Osteocyte (in vitro differentiated cells): ENCODE measurements at regions not wholly inside any gene's neighbourhood (a gene's known extent, or its start where the extent isn't known, plus 50 kb on each side); places are given as distances from the start of the nearest gene placed in this dataset.

Experiments
- DNase-seq: peaks from one replicate; pipeline ENCODE4 v3.0.0; 2021; ENCODE audit warnings: mixed read lengths; ENCODE audit not compliant: unreplicated experiment; ENCODE audit errors: extremely low spot score
- H3K27ac Mint-ChIP-seq: one replicate; pipeline ENCODE4 v1.8.0; 2021; ENCODE audit warnings: mild to moderate bottlenecking, mixed read lengths; ENCODE audit not compliant: unreplicated experiment
- H3K27me3 Mint-ChIP-seq: one replicate; pipeline ENCODE4 v1.8.0; 2021; ENCODE audit warnings: mixed read lengths; ENCODE audit not compliant: unreplicated experiment
- H3K36me3 Mint-ChIP-seq: one replicate; pipeline ENCODE4 v1.8.0; 2021; ENCODE audit warnings: mixed read lengths; ENCODE audit not compliant: unreplicated experiment
- H3K4me1 Mint-ChIP-seq: one replicate; pipeline ENCODE4 v1.8.0; 2021; ENCODE audit warnings: mixed read lengths; ENCODE audit not compliant: unreplicated experiment
- H3K4me3 Mint-ChIP-seq: one replicate; pipeline ENCODE4 v1.8.0; 2021; ENCODE audit warnings: mild to moderate bottlenecking, moderate library complexity, mixed read lengths; ENCODE audit not compliant: unreplicated experiment
- H3K9me3 Mint-ChIP-seq: one replicate; pipeline ENCODE4 v1.8.0; 2021; ENCODE audit warnings: mixed read lengths; ENCODE audit not compliant: unreplicated experiment
- TF ChIP-seq, protein P1 (sequence below): fragments of 200-600 bp; sonication (generic); IDR thresholded peaks from 2 replicates; pipeline ENCODE4 v1.5.0; 2021; ENCODE audit warnings: antibody characterized with exemption, mild to moderate bottlenecking, moderate library complexity

DNA sequence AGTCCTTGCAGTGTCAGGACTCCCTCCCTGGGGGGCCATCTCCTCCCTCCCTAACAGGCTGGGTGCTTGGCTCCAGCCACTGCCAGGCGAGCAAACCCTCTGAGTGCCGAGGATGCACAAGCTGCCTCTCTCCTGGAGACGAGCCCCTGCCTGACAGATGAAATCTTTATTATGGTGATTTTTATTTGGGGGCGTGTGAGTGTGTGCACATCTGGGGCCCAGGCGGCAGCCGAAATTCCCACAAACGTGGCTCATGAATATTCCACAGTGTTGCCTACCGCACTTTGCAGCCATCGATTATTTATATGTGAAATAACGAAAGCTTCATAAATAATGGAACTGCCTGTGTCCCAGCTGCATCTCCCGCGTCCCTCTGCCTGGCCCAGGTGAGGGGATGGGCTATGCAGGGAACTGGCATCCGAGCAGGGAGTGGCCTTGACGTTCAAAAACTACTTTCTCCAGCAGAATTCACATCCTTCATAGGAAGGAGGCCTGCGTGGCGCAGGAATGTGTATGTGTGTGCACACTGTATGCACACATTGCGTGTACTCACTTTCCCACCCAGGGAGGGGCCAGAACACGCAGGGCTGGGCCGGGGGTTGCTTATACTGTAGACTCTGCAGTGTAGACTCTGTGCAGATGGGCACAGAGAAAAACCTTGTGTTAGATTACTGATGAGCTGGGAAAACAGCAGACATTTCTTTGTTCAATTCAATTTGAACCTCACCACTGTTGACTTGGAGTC, 73.1 kb downstream of the UBIAD1 start:
- H3K9me3 Mint-ChIP-seq, result no peaks in the 10 kb centered on the region
- H3K27ac Mint-ChIP-seq, result no peak overlapping the region
- H3K4me3 Mint-ChIP-seq, result no peak overlapping the region
- DNase-seq, result no peak
- H3K36me3 Mint-ChIP-seq, result no peaks in the 10 kb centered on the region
- TF ChIP-seq, protein P1, sequence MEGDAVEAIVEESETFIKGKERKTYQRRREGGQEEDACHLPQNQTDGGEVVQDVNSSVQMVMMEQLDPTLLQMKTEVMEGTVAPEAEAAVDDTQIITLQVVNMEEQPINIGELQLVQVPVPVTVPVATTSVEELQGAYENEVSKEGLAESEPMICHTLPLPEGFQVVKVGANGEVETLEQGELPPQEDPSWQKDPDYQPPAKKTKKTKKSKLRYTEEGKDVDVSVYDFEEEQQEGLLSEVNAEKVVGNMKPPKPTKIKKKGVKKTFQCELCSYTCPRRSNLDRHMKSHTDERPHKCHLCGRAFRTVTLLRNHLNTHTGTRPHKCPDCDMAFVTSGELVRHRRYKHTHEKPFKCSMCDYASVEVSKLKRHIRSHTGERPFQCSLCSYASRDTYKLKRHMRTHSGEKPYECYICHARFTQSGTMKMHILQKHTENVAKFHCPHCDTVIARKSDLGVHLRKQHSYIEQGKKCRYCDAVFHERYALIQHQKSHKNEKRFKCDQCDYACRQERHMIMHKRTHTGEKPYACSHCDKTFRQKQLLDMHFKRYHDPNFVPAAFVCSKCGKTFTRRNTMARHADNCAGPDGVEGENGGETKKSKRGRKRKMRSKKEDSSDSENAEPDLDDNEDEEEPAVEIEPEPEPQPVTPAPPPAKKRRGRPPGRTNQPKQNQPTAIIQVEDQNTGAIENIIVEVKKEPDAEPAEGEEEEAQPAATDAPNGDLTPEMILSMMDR, result no peak
- peaks cover 37% of the 10 kb centered on the region for H3K27me3 Mint-ChIP-seq
- H3K4me1 Mint-ChIP-seq, result no peaks in the 10 kb centered on the region

DNA sequence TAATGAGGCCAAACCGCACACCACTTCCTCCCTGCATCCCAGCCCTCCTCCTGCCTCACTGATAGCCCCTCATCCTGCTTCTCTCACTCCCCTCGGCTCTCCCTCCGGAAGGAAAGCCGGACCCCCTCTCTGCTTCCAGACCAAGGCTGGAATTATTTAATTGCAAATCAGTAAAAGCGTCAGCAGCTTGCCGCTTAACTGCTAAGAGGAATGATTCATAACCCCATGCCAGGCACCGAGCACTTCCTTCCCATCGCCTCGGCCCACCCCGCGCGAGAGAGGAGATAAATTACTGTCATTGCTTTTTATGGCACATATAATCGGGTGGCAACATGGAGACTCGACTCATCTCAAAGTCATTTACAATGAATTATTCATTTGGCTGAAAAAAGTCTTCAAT, 77.3 kb downstream of the UBIAD1 start:
- DNase-seq, result no peak
- Mint-ChIP-seq H3K9me3 (no peaks in the 10 kb centered on the region), H3K36me3 (no peaks in the 10 kb centered on the region), H3K27me3 (peaks cover 16% of the 10 kb centered on the region), H3K4me3 (no peak overlapping the region), H3K4me1 (peaks cover 2% of the 10 kb centered on the region), H3K27ac (no peak overlapping the region)
- TF ChIP-seq, protein P1, result no peak

DNA sequence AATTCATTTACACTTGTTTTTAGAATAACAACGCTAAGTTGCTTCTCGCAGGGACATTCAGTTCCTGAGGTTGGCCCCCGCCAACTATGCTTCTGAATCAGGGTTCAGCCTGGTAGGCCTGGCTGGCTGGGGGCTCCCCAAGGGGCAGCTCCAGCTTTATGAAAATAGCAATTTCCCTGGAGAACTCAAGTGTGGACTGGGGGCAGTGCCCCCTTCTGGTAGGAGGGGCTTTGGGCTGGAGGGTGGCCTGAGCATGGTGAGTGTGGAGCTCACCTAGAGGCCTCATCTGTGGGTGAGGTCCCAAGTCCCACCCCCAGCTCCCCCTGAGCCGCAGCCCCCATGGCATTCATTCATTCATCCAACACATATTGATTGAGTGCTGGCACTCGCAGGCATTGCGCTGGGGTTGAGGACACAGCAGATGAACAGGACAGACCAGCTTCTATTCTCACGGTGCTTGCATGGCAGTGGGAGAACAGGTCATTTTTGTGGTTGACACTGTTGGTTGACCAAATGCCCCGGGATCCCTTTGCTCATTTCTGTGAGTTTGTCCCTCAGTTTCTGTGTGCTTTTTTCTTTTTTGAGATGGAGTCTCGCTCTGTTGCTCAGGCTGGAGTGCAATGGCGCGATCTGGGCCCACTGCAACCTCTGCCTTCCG, 79.2 kb downstream of the UBIAD1 start:
- DNase-seq, result no peak

DNA sequence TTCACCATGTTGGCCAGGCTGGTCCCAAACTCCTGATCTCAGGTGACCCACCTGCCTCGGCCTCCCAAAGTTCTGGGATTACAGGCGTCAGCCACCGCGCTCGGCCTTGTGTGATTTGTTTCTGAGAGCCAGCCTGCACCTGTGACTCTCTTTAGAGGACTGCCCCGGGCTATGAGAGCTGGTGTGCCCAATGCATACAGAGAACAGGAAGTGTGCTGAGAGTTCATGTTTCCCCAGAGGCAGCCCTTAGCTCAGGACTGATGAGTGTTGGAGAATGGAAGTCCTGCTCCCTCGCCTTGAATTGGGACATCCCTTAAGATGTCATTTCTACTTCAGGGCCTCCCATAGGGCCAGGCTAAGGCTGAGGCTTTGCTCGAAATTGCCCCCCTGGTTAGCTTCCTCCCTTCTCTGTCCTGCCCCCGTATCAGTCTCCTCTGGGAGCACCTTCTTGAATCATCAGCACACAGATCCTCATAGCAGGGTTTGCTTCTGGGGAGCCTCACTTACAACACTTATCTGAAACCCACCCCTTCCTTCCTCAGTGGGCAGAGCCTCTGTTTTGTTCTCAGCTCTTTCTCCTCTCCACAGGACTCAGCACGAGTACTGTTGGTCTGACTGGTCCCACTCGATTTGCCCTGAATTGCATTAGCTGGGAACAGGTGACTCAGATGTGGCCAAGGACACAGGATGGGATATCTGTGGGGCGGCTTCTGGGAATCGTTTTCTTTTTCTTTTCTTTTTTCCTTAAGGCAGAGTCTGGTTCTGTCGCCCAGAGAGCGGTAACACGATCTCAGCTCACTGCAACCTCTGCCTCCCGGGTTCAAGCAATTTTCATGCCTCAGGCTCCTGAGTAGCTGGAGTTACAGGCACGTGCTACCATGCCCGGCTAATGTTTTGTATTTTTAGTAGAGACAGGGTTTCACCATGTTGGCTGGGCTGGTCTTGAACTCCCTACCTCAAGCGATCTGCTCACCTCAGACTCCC, 80.1 kb downstream of the UBIAD1 start:
- H3K4me1 Mint-ChIP-seq, result peaks cover 2% of the 10 kb centered on the region
- H3K27me3 Mint-ChIP-seq, result peaks cover 23% of the 10 kb centered on the region
- no peak for DNase-seq
- no peaks in the 10 kb centered on the region for H3K36me3 Mint-ChIP-seq
- TF ChIP-seq, protein P1, result no peak
- H3K4me3 Mint-ChIP-seq, result no peak overlapping the region
- H3K27ac Mint-ChIP-seq, result no peak overlapping the region
- no peaks in the 10 kb centered on the region for H3K9me3 Mint-ChIP-seq

More for the DNA sequence above, 79.2 kb downstream of the UBIAD1 start:
- no peaks in the 10 kb centered on the region for H3K9me3 Mint-ChIP-seq
- no peak overlapping the region for H3K27ac Mint-ChIP-seq
- no peak overlapping the region for H3K4me3 Mint-ChIP-seq
- H3K4me1 Mint-ChIP-seq, result peaks cover 2% of the 10 kb centered on the region
- no peaks in the 10 kb centered on the region for H3K36me3 Mint-ChIP-seq
- H3K27me3 Mint-ChIP-seq, result peaks cover 17% of the 10 kb centered on the region
- TF ChIP-seq, protein P1, result no peak
